CD4-positive, alpha-beta memory T cell (primary cell): ENCODE measurements at regions not wholly inside any gene's neighbourhood (a gene's known extent, or its start where the extent isn't known, plus 50 kb on each side); places are given as distances from the start of the nearest gene placed in this dataset.

Source experiments
- CTCF ChIA-PET: fragments of 350-600 bp; sonication (Branson Sonifier 250); formaldehyde crosslinking; loops from one replicate; lab custom pipeline; 2021; ENCODE audit warnings: inconsistent platforms; ENCODE audit not compliant: partially characterized antibody; lab: Charles Lee
- POLR2A ChIA-PET: fragments of 350-600 bp; sonication (Branson Sonifier 250); formaldehyde crosslinking; loops from one replicate; lab custom pipeline; 2021; ENCODE audit not compliant: partially characterized antibody; lab: Charles Lee
- DNase-seq, 5 donors: peaks; one replicate each; pipeline versions ENCODE4 v3.0.0 to v3.0.0-alpha.2; 2020 to 2022; ENCODE audit warnings: mixed read lengths in 1 of 5
- H3K27ac ChIP-seq: one replicate; pipeline ENCODE4 v1.7.0; 2013; ENCODE audit warnings: low read depth, low read length
- H3K27me3 ChIP-seq: 2 replicates; pipeline ENCODE4 v1.7.0; 2013; ENCODE audit warnings: mild to moderate bottlenecking, low read length, moderate library complexity; ENCODE audit not compliant: insufficient read depth
- H3K36me3 ChIP-seq: 2 replicates; pipeline ENCODE4 v1.7.0; 2013; ENCODE audit warnings: mild to moderate bottlenecking, low read length, moderate library complexity; ENCODE audit not compliant: insufficient read depth
- H3K4me1 ChIP-seq: 2 replicates; pipeline ENCODE4 v1.7.0; 2013; ENCODE audit warnings: mild to moderate bottlenecking, low read length, moderate library complexity; ENCODE audit not compliant: insufficient read depth
- H3K4me3 ChIP-seq, 2 donors: one replicate each; pipeline ENCODE4 v1.7.0; 2013; ENCODE audit warnings: low read length in 2 of 2, mild to moderate bottlenecking in 1 of 2
- H3K9me3 ChIP-seq, 2 donors: one replicate each; pipeline ENCODE4 v1.7.0; 2013; ENCODE audit warnings: low read length in 2 of 2, control low read depth in 1 of 2; ENCODE audit not compliant: control insufficient read depth in 1 of 2
- H3K27ac Mint-ChIP-seq, 7 donors: one replicate each; pipeline ENCODE4 v1.8.0; 2020 to 2021; ENCODE audit warnings: mixed read lengths in 7 of 7, mild to moderate bottlenecking in 6 of 7, inconsistent platforms in 3 of 7, moderate library complexity in 3 of 7
- H3K27me3 Mint-ChIP-seq, 2 donors: one replicate each; pipeline ENCODE4 v1.8.0; 2020 to 2021; ENCODE audit warnings: mixed read lengths in 2 of 2
- H3K36me3 Mint-ChIP-seq, 2 donors: one replicate each; pipeline ENCODE4 v1.8.0; 2020 to 2021; ENCODE audit warnings: mixed read lengths in 2 of 2, inconsistent platforms in 1 of 2, mild to moderate bottlenecking in 1 of 2
- H3K4me1 Mint-ChIP-seq, 4 donors: one replicate each; pipeline ENCODE4 v1.8.0; 2020 to 2021; ENCODE audit warnings: mixed read lengths in 4 of 4, mild to moderate bottlenecking in 1 of 4
- H3K4me3 Mint-ChIP-seq, 8 donors: one replicate each; pipeline ENCODE4 v1.8.0; 2020 to 2021; ENCODE audit warnings: mixed read lengths in 8 of 8, mild to moderate bottlenecking in 7 of 8, moderate library complexity in 6 of 8, inconsistent platforms in 3 of 8
- H3K9me3 Mint-ChIP-seq, 8 donors: one replicate each; pipeline ENCODE4 v1.8.0; 2020 to 2021; ENCODE audit warnings: mixed read lengths in 8 of 8, mild to moderate bottlenecking in 5 of 8, inconsistent platforms in 3 of 8, moderate library complexity in 1 of 8
- intact Hi-C: fragments of 100-400 bp; cut with micrococcal nuclease; formaldehyde crosslinking; loops from one replicate; pipeline ENCODE4 v1.15.1; 2023

DNA sequence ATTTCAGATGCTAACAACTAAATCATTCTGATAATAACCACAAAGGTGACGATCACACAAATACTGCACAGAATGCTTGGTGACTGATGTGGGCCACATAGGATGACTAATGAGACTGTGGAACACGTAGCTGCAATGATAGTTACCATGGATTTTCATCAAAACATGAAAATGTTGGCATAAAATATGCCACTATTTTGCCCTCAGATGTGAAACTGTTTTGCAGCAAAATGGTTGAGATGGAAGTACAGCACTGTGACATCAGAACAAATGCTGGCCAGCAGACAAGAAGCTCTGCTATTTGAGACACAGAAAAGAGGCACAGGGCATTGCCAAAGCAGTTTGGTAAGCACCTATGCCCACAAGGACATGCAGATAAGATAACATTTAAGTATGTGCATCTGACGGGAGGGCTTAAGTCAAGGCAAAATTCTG lies 83.8 kb downstream of the NIBAN1 start:
- DNase-seq = peak; percentile 77 to 88 (median 83)
- Mint-ChIP-seq H3K9me3 (peaks cover 0 to under 1% (median 0%) of the 10 kb centered on the region in 8 donors), H3K27me3 (no peaks in the 10 kb centered on the region), H3K36me3 (peaks cover 36 to 51% of the 10 kb centered on the region in 2 donors), H3K27ac (peak overlapping the region; percentile 95 to 99 (median 96)), H3K4me1 (peaks cover 35 to 74% (median 46%) of the 10 kb centered on the region in 4 donors), H3K4me3 (peak overlapping the region; percentile 74 to 88 (median 81))
- CTCF ChIA-PET = interaction anchor here (1.1 to 4.7 kb wide), 2 partner anchors 85 to 92 kb away, joined by 3 to 23 read pairs; no protein-coding TSS in a partner anchor
- POLR2A ChIA-PET = interaction anchor here (0.9 to 5.0 kb wide), 7 partner anchors 11 to 155 kb away, joined by 3 to 43 read pairs (median 3); partner anchors contain the start of genes EDEM3, NIBAN1 and RNF2
- Histone ChIP-seq H3K9me3 (no peaks in the 10 kb centered on the region), H3K4me3 (peak overlapping the region; percentile 4 to 19), H3K27me3 (no peaks in the 10 kb centered on the region), H3K4me1 (peaks cover 58% of the 10 kb centered on the region), H3K36me3 (no peaks in the 10 kb centered on the region), H3K27ac (peak overlapping the region; percentile 80)
- intact Hi-C loops = loop anchor here (1.0 to 5.0 kb wide), 5 partner anchors 23 to 427 kb away; partner anchors contain the start of genes IVNS1ABP and NIBAN1

DNA sequence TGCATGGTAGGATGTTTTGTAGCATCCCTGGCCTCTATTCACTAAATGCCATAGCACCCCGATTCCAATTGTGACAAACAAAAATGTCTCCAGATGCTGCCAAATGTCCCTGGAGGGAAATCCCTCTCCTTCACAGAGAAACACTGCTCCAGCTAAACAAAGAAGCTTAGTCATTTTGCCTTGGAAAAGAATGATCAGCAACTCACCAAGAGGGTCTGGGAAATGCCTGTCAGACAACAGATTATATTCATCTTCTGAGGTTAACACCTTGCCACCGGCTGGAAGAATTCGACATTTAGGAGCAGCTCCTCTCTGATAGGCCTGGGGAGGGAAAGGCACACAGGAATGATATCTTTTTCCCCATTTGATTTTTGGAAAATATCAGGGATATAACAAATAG lies 84.4 kb downstream of the NIBAN1 start:
- Mint-ChIP-seq H3K36me3 (peaks cover 37 to 52% of the 10 kb centered on the region in 2 donors), H3K27ac (peak overlapping the region; percentile 91 to 99 (median 96)), H3K4me3 (peak overlapping the region in 4 of 8 donors; percentile 9 to 82 (median 32)), H3K27me3 (no peaks in the 10 kb centered on the region), H3K9me3 (peaks cover 0 to 3% (median 0%) of the 10 kb centered on the region in 8 donors), H3K4me1 (peaks cover 32 to 73% (median 43%) of the 10 kb centered on the region in 4 donors)
- peak overlapping the region; percentile 45 for H3K27ac ChIP-seq
- ChIA-PET POLR2A (interaction anchor here (0.7 to 5.0 kb wide), 4 partner anchors 20 to 677 kb away, joined by 3 to 43 read pairs (median 20); partner anchors contain the start of gene NIBAN1), CTCF (interaction anchor here (1.1 to 4.7 kb wide), 2 partner anchors 84 to 92 kb away, joined by 3 to 23 read pairs; no protein-coding TSS in a partner anchor)
- intact Hi-C loops = loop anchor here (1.0 to 5.0 kb wide), 5 partner anchors 23 to 427 kb away; partner anchors contain the start of genes IVNS1ABP and NIBAN1
- no peak overlapping the region for H3K4me3 ChIP-seq
- peak in 1 of 5 donors; percentile 57 for DNase-seq
- H3K4me1 ChIP-seq = peaks cover 52% of the 10 kb centered on the region
- H3K9me3 ChIP-seq = no peaks in the 10 kb centered on the region
- H3K27me3 ChIP-seq = no peaks in the 10 kb centered on the region
- no peaks in the 10 kb centered on the region for H3K36me3 ChIP-seq

GRCh38 chr1:184889166-184889565 lies 85.1 kb downstream of the NIBAN1 start:
- DNase-seq = no peak
- Histone ChIP-seq H3K4me3 (no peak overlapping the region), H3K27ac (no peak overlapping the region), H3K27me3 (no peaks in the 10 kb centered on the region), H3K4me1 (peaks cover 49% of the 10 kb centered on the region), H3K36me3 (no peaks in the 10 kb centered on the region), H3K9me3 (no peaks in the 10 kb centered on the region)
- peaks cover 0 to 3% (median 0%) of the 10 kb centered on the region in 8 donors for H3K9me3 Mint-ChIP-seq
- no peak overlapping the region for H3K4me3 Mint-ChIP-seq
- CTCF ChIA-PET = no interaction called here
- peaks cover 31 to 50% of the 10 kb centered on the region in 2 donors for H3K36me3 Mint-ChIP-seq
- intact Hi-C loops = no loop called here
- POLR2A ChIA-PET = interaction anchor here (1.2 to 5.0 kb wide), 3 partner anchors 19 to 84 kb away, joined by 3 to 43 read pairs (median 38); partner anchors contain the start of gene NIBAN1
- H3K27me3 Mint-ChIP-seq = no peaks in the 10 kb centered on the region
- peaks cover 30 to 69% (median 38%) of the 10 kb centered on the region in 4 donors for H3K4me1 Mint-ChIP-seq
- peak overlapping the region; percentile 7 to 99 (median 95) for H3K27ac Mint-ChIP-seq

- DNase-seq = no peak
- Mint-ChIP-seq H3K36me3 (peaks cover 29 to 48% of the 10 kb centered on the region in 2 donors), H3K27ac (peak overlapping the region in 5 of 7 donors; percentile 8 to 75 (median 52)), H3K4me3 (no peak overlapping the region), H3K9me3 (peaks cover 0 to 3% (median 0%) of the 10 kb centered on the region in 8 donors), H3K27me3 (no peaks in the 10 kb centered on the region), H3K4me1 (peaks cover 27 to 66% (median 35%) of the 10 kb centered on the region in 4 donors)
- no peak overlapping the region for H3K27ac ChIP-seq
- H3K9me3 ChIP-seq = no peaks in the 10 kb centered on the region
- no peak overlapping the region for H3K4me3 ChIP-seq
- H3K27me3 ChIP-seq = no peaks in the 10 kb centered on the region
- POLR2A ChIA-PET = interaction anchor here (1.4 kb wide), 1 partner anchor 44 kb away, joined by 3 read pairs; no protein-coding TSS in a partner anchor
- intact Hi-C loops = no loop called here
- H3K36me3 ChIP-seq = no peaks in the 10 kb centered on the region
- CTCF ChIA-PET = no interaction called here
- peaks cover 42% of the 10 kb centered on the region for H3K4me1 ChIP-seq
Measured at GRCh38 chr1:184888505-184888904, 85.8 kb downstream of the NIBAN1 start.

GRCh38 chr1:184882957-184883815 lies 91.1 kb downstream of the NIBAN1 start:
- no peak overlapping the region for H3K4me3 Mint-ChIP-seq
- peaks cover 14 to 33% (median 15%) of the 10 kb centered on the region in 4 donors for H3K4me1 Mint-ChIP-seq
- peak overlapping the region; percentile 7 to 84 (median 53) for H3K27ac Mint-ChIP-seq
- no peaks in the 10 kb centered on the region for H3K36me3 ChIP-seq
- no peaks in the 10 kb centered on the region for H3K27me3 Mint-ChIP-seq
- ChIA-PET POLR2A (interaction anchor here (1.3 kb wide), 1 partner anchor 9 kb away, joined by 4 read pairs; no protein-coding TSS in a partner anchor), CTCF (interaction anchor here (1.0 to 1.2 kb wide), 2 partner anchors 9 to 78 kb away, joined by 3 to 4 read pairs; no protein-coding TSS in a partner anchor)
- no peak for DNase-seq
- no peaks in the 10 kb centered on the region for H3K27me3 ChIP-seq
- intact Hi-C loops = no loop called here
- no peak overlapping the region for H3K4me3 ChIP-seq
- peaks cover 4% of the 10 kb centered on the region for H3K4me1 ChIP-seq
- H3K9me3 ChIP-seq = no peaks in the 10 kb centered on the region
- peaks cover 0 to 3% (median 0%) of the 10 kb centered on the region in 8 donors for H3K9me3 Mint-ChIP-seq
- H3K36me3 Mint-ChIP-seq = peaks cover 35 to 56% of the 10 kb centered on the region in 2 donors
- no peak overlapping the region for H3K27ac ChIP-seq

DNA sequence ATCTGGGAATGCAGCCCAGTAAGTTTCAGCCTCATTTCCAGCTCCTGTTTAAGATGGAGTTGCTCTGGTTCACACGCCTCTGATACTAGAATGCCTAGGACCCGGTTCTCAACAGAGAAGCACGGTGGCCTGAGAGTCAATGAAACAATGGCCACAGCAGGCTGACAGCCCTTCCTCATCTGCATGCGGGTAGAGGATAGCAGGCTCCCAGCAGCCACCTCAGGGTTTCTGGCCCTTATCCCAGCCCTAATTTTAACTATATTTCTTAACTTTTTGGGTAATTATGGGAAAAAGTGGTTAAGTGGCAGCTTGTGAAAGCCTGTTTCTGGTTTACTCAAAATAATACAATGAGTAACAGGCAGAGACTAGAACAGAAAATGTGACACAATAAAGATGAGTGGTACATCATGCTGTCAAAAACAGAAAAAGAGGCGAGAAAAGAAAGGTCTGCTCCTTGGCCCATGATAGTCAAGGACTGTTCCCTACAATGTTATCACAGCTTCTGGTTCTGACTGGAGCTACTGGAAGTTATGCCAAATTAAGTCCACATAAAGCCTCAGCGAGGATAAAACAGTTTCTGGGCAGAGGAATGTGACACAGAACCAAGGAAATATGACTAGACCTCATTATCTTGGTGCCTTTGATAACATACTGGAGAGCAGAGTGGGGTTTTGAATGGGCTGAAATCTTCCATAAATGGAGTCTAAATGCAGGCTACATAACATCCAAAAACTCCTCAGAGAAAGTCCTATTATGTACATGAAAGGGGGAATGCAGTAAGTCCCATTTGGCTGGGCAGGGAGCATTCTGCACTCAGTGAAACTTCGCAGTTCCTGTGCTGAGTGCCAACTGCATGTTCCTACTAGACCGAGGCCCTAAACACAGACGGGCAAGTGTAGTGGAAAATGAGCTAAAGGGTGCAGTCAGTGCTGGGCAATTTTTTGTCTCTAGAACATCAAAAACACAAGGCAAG lies 92.1 kb downstream of the NIBAN1 start:
- Mint-ChIP-seq H3K27me3 (no peaks in the 10 kb centered on the region), H3K36me3 (peaks cover 31 to 56% of the 10 kb centered on the region in 2 donors), H3K4me3 (no peak overlapping the region), H3K27ac (peak overlapping the region in 6 of 7 donors; percentile 1 to 78 (median 70)), H3K4me1 (peaks cover 14 to 30% (median 15%) of the 10 kb centered on the region in 4 donors), H3K9me3 (peaks cover 0 to 3% (median 0%) of the 10 kb centered on the region in 8 donors)
- intact Hi-C loops = no loop called here
- Histone ChIP-seq H3K27me3 (no peaks in the 10 kb centered on the region), H3K36me3 (no peaks in the 10 kb centered on the region), H3K4me1 (peaks cover 4% of the 10 kb centered on the region), H3K27ac (no peak overlapping the region), H3K4me3 (no peak overlapping the region), H3K9me3 (no peaks in the 10 kb centered on the region)
- DNase-seq = no peak
- CTCF ChIA-PET = interaction anchor here (1.0 to 1.2 kb wide), 2 partner anchors 10 to 77 kb away, joined by 3 to 4 read pairs; no protein-coding TSS in a partner anchor
- POLR2A ChIA-PET = interaction anchor here (1.3 kb wide), 1 partner anchor 10 kb away, joined by 4 read pairs; no protein-coding TSS in a partner anchor
